Astrocyte (in vitro differentiated cells and primary cell): ENCODE measurements at regions not wholly inside any gene's neighbourhood (a gene's known extent, or its start where the extent isn't known, plus 50 kb on each side); places are given as distances from the start of the nearest gene placed in this dataset.

Experiments
- CTCF ChIP-seq: IDR thresholded peaks from 2 replicates; pipeline ENCODE4 v1.5.1; 2011; ENCODE audit warnings: low read depth, mild to moderate bottlenecking, inconsistent platforms, low read length, moderate library complexity; ENCODE audit not compliant: insufficient read depth
- EZH2 ChIP-seq: IDR thresholded peaks from 2 replicates; pipeline ENCODE4 v1.6.1; 2012; ENCODE audit warnings: mild to moderate bottlenecking, low read length, inconsistent platforms; ENCODE audit not compliant: insufficient read depth

- no peak for TF ChIP-seq CTCF
- TF ChIP-seq EZH2, result no peak
Observed at GRCh38 chr6:166826264-166826663, 130.1 kb downstream of the RNASET2 start.
